22Rv1 (cell line): ENCODE measurements at regions not wholly inside any gene's neighbourhood (a gene's known extent, or its start where the extent isn't known, plus 50 kb on each side); places are given as distances from the start of the nearest gene placed in this dataset.

ENCODE experiments used
- H3K27ac ChIP-seq: fragments of 450-650 bp; 2 replicates; pipeline ENCODE4 v1.5.1; 2017
- CTCF ChIP-seq: fragments of 450-650 bp; IDR thresholded peaks from 2 replicates; pipeline ENCODE4 v1.5.1; 2017; ENCODE audit warnings: mild to moderate bottlenecking
- ZFX ChIP-seq: fragments of 450-650 bp; IDR thresholded peaks from 2 replicates; pipeline ENCODE4 v1.6.1; 2017; ENCODE audit warnings: antibody characterized with exemption, borderline replicate concordance

- no peak for TF ChIP-seq ZFX
- no peak for TF ChIP-seq CTCF
- no peak overlapping the region for H3K27ac ChIP-seq
Measured at GRCh38 chr3:34575776-34576175, 777.3 kb downstream of the PDCD6IP start.

- no peak for TF ChIP-seq ZFX
- no peak for TF ChIP-seq CTCF
- no peak overlapping the region for H3K27ac ChIP-seq
Measured at GRCh38 chr3:34582055-34582454, 783.6 kb downstream of the PDCD6IP start.

GRCh38 chr3:34583451-34583850 lies 785.0 kb downstream of the PDCD6IP start:
- no peak for TF ChIP-seq CTCF
- TF ChIP-seq ZFX: no peak
- H3K27ac ChIP-seq: no peak overlapping the region

GRCh38 chr3:34584971-34585370 lies 786.5 kb downstream of the PDCD6IP start:
- no peak overlapping the region for H3K27ac ChIP-seq
- TF ChIP-seq ZFX (no peak), CTCF (no peak)

- H3K27ac ChIP-seq: no peak overlapping the region
- TF ChIP-seq CTCF: no peak
- no peak for TF ChIP-seq ZFX
Measured at GRCh38 chr3:34599595-34599994, 801.2 kb downstream of the PDCD6IP start.

- no peak overlapping the region for H3K27ac ChIP-seq
- TF ChIP-seq CTCF: no peak; the same call in 1 of the 2 replicates
- no peak for TF ChIP-seq ZFX
Measured at GRCh38 chr3:34619990-34620389, 821.6 kb downstream of the PDCD6IP start.

GRCh38 chr3:34626699-34627098 lies 828.3 kb downstream of the PDCD6IP start:
- H3K27ac ChIP-seq: no peak overlapping the region

More at GRCh38 chr3:34626699-34627098, 828.3 kb downstream of the PDCD6IP start:
- TF ChIP-seq CTCF (no peak), ZFX (no peak)
